ENCODE measurements at regions not wholly inside any gene's neighbourhood (a gene's known extent, or its start where the extent isn't known, plus 50 kb on each side); places are given as distances from the start of the nearest gene placed in this dataset.

GRCh38 chr11:26078231-26078821, 253.6 kb upstream of the ANO3 start:
- TF ChIP-seq YY1 (IDR thresholded peaks at IDR 0.05; ENCODE audit: insufficient read depth, insufficient read length), result no peak
- TF ChIP-seq ZNF274 (IDR thresholded peaks at IDR 0.05; ENCODE audit: low read depth, low read length), result no peak
- no peak for TF ChIP-seq SUZ12 (IDR thresholded peaks at IDR 0.05; ENCODE audit: extremely low read depth, insufficient read depth, insufficient read length)

Measured in NT2/D1 (cell line).